Islet precursor cell (in vitro differentiated cells): ENCODE measurements at regions not wholly inside any gene's neighbourhood (a gene's known extent, or its start where the extent isn't known, plus 50 kb on each side); places are given as distances from the start of the nearest gene placed in this dataset.
"Not testable (repeated sequence)": the region's sequence is repeated elsewhere in the genome, so short reads cannot be mapped to it uniquely, and the experiment has no call there.

Experiments
- DNase-seq: peaks from one replicate; pipeline ENCODE4 v3.0.0-alpha.2; 2018

DNA sequence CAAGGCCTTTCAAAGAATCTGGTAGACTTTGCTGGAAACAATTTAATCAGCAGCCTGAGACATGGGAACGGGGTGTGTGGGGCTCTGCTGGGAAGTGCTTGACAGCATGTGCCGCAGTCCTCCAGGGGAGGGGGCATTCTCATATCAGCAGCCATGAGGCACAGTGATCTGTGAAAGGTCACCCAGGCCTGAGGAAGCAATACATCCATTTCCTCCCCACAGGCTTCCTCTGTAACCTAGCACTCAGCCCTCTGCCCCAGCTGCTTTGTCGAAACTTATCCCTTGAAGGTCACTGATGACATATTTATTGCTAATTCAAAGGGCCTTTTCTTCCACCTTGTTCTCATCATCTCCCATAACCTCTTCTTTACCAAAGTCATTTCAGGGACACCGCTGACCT, 103.3 kb downstream of the TNFAIP3 start:
- no peak for DNase-seq

DNA sequence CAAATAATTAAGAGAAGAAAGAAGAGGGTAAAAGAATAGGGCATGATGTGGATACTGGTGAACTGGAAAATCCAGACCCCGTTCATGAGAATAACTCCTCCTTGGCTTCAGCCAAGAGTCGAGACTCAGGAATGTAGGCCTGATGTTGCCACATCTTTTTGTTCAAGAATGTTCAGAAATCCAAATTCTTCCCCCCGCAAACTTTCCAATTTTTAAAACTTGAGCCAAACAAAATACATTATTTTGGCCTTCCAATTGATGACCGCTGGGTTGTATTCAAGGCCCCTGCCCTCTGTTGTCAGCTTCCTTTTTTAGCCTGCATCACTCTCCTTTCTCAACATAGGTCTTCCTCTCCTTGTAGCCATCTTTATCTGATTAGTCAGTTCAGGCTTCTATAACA, 106.1 kb downstream of the TNFAIP3 start:
- DNase-seq: no peak

DNA sequence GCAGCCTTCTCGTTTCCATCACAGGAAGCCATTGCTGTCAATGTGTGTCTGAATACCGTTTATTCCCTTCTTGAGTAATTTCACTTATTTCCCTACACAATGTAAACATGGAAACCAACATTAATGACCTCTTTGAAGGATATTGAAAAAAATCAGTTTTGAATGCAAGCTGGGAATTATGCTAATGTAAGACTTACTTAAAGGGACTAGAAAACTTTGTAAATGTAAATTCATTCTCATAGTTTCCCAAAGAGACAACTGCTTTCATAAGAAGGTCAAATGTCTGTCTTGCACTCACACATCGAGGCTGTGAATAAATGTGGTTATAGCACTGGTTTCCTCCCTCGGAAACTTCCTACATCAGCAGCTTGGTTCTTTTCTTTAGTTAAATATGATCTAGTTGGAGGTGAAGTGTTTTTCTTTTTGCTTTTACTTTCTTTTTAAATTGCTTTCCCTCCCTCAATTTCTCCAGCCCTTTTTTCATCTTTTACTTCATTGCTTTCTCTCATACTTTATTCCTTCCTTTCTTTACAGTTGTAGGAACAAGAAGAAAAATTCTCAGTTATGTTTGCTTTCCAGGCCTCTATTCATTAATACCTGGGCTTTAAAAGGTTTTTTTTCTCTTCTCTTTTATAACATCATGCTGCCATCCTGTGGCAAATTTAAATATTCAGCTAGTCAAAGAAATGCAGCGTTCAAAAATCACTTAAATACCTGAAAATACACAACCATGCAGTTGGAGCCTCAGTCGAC, 108.3 kb downstream of the TNFAIP3 start:
- no peak for DNase-seq

DNA sequence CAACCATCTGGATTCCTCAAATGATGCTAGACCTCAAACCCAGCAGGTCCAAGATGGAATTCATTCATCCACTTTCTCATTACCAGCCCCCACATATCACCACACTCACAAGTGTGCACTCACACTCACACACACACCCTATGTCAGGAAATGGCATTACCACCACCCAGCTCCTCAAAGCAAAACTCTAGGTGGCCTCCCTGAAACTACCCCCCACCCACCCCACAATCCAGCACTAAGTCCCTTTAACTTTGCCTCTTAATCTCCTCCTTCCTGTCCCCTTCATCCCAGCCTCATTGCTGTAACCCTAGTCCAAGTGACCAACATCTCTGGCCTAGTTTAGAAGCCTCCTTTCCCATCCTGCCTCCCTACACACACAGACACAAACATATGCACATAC, 109.4 kb downstream of the TNFAIP3 start:
- no peak for DNase-seq

DNA sequence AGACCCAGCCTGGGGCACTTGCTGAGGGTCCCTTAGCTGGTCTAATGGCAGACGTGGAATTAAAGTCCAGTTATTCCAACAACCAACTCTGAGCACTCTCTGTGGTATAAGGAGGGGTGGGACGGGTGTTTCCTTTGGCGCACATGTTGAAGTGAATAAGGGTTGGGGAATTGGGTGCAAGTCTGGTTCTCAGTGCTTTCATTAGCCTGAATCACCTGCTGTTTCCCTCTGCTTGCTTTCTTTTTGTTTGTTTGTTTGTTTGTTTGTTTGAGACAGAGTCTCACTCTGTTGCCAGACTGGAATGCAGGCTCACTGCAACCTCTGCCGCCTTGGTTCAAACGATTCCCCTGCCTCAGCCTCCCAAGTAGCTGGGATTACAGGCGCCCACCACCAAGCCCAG, 110.1 kb downstream of the TNFAIP3 start:
- DNase-seq: peak; percentile 58

DNA sequence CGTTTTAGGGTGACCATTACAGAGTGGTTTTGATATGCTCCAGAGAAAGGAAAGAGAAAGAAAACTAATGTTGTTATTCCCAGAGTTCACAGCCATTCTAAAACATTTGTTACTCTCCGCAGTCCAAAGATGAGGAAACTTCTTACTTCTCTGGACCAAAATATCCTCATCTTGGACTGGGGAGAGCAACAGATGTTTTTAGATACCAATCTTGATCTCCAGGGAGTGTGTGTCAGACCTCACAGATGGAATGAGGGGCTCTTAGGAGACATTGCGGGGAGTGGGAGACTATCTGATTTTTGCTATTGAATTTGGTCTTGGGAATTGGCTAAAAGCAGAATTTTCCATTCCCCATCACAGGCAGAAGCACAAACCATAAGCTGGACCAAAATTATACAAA, 110.8 kb downstream of the TNFAIP3 start:
- DNase-seq: no peak

DNA sequence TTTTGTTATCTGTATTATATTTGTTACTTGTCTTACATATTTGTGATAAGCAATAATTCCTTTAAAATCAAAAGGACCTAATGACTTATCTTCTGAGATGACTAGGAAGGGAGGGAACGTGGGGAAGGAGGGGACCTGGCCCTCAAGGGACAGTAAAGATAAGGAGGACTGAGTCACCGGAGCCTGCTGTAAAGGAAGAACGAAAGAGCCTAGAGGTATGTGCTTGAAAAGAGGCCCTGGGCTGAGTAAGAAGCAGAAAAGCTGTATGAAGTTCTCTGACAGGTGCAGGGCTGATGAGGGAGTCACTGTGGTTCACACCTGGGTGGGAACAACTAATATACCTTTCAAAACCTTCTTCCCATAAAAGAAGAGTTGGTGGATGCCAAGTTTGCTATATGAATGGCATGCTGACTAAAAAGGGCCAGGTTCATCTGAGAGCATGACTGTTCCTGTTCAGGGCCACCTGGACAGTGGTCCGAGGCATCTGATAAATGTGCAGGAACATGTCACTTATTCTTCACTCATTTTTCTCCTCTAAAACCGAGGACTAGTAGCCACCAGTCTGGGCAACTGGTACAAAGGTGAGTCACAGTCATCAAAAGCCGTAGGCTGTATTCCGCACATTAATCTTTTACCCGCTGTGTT, 111.3 kb downstream of the TNFAIP3 start:
- peak; percentile 86 for DNase-seq

DNA sequence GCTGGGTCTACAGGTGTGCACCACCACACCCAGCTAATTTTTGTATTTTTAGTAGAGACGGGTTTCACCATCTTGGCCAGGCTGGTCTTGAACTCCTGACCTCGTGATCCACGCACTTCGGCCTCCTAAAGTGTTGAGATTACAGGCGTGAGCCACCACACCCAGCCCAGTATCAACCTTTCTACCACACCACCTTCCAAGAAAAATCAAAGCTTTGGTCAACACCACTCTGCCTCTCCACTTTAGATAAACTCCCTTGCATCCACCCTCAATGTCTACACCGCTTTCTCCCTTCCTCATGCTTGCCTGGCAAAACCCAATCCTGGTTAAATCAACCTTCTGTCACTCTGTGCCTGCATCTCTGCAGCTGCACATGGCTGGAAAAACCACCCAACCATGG, 112.2 kb downstream of the TNFAIP3 start:
- not testable (repeated sequence) for DNase-seq

DNA sequence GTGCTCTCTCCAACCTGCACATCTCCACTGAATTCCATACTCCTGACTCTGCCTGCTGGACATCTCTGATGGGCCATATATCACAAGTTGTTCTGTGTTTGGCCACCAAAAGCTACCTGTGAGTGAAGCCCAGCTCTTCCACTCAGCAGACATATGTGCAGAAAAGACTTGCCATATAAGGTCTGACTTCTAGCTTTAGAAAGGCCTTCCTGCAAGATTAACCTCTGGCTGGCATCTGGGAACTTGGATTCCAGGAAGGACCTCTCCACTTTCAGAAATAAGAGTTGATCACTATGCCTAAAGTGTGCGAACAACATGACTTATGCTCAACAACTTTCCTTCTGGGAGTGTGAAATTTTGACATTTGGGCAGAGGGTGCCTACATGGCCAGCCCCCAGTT, 113.7 kb downstream of the TNFAIP3 start:
- peak; percentile 71 for DNase-seq

DNA sequence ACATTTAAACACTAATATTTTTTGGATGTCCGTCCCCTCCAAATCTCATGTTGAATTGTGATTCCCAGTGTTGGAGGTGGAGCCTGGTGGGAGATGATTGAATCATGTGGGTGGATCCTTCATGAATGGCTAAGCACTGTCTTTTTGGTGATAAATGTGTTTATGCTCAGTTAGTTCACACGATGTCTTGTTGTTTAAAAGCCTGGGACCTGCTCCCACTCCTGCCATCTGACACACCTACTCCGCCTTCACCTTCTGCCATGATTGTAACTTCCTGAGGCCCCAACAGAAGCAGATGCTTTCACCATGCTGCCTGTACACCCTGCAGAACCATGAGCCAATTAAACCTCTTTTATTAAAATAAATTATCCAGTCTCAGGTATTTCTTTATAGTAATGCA, 114.7 kb downstream of the TNFAIP3 start:
- DNase-seq: no peak

DNA sequence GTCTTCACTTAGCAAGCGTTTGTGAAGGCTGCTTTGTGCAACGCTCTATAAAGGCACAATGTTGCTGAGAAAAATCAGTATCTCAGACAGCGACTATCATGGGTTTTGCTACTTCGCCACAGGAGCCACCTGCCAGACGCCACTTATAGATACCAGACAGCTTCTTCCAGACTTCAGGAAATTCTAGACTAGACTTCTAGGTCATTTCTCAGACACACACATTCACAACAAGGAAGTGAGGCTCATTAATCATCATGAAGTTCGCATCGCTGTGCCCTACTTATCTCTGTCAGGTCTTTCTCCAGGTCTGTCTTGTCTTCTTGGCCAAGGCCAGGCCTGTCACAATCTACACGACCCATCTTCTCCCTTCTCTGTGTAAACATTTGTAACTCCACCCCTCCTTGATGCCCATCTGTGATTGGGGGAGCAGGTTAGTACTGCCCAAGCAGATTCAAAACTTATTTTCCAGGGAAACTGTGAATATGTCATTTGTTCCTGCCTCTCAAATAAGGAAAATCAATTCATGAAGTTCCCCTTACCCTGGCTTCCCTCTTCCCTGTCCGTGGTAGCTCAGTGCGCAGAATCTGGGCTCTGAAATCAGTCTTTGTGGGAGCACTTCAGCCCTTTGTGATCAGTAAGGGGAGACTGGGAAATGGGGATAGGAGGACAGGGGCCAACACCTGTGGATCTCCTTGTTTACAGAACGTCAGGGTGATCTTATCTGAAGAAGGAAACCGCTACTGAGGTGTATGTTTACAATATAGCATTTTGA, 115.5 kb downstream of the TNFAIP3 start:
- DNase-seq: peak; percentile 85

DNA sequence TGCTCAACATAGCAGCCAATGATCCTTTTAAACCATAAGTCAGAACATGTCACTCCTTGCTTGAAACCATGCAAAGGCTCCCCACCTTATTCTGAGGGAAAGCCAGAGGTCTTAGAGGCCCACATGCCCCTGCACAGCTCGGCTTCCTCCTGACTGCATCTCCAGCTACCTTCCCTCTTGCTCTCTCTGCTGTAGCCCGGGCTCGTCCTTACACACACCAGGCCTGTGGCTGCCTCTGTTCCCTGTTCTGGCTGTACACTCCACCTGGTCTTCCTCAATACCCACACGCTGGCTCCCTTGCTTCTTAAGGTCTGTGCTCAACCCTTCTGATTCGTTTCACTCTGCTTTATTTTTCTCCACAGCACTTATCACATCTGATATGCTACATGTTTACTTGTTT, 116.2 kb downstream of the TNFAIP3 start:
- no peak for DNase-seq

DNA sequence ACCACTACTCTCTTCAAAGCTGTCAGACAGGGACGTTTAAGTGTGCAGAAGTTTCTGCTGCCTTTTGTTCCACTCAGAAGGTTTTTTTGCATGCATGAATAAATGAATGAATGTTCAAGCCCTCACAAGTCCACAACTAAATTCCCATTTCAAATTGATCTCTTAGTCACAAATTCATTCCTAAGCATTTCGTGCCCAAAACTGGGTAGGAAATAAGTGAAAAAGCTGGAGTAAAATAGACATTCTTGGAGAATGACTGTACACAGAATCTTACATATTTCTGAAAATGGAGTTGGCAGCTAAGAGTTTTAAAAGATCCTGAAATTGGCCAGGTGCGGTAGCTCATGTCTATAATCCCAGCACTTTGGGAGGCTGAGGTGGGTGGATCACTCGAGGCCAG, 117.6 kb downstream of the PERP start:
- no peak for DNase-seq

DNA sequence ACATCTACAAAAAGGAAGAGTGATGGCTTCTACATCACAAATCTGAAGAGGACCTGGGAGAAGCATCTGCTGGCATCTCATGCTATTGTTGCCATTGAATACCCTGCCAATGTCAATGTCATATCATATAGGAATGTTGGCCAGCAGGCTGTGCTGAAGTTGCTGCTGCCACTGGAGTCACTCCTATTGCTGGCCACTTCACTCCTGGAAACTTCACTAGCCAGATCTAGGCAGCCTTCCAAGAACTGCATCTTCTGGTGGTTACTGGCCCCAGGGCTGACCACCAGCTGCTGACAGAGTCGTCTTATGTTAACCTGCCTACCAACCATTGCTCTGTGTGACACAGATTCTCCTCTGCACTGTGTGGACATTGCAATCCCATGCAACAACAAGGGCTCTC, 111.8 kb downstream of the PERP start:
- no peak for DNase-seq

DNA sequence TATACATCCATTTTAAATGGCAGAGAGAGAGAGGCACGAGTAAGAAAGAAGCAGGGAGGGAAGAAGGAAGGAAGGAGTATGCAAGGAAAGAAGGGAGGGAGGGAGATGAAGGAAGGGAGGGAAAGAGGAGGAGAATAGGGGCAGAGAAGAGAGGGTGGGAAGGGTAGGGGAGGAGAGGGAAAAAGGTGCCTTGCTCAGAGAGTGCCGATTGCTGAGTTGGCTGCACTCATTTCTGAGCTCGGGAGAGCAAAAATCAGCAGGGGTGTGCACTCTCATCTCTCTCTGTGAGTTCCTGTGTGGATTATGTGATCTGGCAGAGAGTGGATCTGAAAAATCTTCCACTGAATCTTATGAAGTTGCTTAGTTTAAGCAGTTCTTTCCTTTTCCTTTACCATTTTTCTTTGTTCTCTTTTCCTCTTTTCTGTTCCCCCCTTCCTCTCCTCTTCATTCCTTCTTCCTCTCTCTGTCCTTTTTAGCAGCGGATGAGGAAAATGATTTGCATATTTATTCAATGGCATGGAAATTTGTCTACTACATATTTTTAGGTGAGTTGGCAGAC, 108.7 kb downstream of the PERP start:
- DNase-seq: no peak

DNA sequence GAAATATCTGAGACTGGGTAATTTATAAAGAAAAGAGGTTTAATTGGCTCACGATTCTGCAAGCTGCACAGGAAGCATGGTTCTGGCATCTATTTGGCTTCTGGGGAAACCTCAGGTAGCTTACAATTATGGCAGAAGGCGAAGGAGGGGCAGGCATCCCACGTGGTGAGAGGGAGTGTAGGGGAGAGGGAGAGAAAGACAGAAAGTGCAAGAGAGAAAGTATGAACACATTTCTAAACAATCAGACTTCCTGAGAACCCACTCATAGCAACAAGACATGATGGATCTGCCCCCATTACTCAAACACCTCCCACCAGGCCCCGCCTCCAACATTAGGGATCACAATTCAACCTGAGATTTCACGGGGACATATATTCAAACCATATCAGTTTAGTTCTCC, 107.4 kb downstream of the PERP start:
- no peak for DNase-seq

DNA sequence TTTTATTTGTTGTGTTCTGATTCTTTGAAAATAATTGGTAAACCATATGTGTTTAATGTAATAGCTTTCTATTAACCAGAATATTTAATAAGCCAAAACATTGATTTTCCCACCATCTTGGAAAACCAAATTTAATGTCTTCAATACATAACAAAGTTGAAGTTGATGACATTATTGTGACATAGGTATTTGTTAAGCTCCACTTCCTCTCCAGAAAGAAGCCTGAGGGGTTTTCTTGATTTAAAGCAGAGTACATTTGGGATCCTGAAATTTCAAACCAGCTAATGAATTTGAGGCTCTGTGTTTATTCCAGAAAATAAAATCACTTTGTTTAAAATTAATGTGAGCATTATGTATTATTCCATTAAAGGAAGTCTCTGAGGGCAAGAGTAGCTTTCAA, 106.3 kb downstream of the PERP start:
- no peak for DNase-seq

DNA sequence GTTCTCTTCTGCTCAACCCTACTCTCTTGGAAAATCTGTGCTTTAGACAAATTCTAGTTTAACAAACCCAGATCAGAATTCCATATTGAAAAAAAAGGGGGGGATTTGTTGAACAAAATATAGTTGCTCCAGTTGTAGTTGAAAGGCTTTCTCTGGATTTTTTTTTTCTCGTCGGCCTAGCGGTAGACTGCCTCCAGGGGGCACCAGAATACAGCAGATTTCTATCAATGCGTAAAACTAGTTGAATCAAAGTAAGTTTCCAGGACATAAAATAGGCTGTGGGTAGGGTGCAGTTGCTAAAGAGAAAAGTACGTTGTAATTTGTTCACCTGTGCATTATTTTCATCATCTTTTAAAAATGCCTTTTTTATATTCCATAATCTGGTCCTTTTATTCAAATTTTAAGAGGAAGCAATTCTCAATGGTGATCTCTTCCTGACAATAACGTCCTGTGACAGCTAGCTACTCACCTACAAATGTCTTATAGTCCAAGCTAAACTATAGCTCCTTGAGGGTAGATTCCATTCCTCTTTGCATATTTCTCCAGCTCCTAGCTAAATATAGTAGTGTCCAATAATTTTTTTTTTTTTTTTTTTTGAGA, 105.4 kb downstream of the PERP start:
- DNase-seq: no peak

DNA sequence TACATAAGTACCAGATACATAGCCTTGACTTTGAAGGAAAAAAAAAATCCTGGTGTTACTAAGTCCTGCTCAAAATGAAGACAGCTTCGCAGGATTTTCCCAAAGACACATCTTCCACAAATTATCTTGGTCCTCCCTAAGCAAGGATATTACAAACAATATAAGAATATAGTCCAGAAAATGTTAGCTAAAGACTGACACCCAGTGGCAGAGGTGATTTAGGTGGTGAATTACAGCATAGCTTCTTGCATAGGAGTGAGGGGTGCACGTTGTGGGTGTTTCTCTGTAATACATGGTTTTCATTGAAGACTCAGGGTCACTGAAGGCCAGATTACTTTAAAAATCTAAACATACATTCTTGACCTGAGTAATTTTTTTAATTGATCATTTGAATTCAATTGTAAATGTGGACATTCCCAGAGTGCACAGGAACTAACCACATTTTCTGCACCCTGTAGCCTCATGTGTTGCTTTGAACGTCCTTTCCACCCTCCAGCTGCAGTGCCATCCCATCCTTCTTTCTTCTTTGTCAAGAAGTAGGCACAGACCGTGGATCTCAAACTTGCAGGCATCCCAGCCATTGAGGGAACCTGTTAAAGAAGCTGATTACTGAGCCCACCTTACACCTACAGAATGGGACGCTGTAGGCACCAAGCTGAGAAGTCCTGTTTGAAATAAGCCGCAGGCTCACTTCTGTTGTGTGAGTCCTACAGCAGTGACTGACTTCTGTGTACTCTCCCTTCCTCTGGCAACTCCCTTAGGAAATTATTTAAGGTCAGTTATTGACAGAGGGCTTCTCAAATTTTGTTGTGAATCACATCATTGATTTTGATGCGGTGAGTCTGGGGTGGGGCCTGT, 102.6 kb downstream of the PERP start:
- DNase-seq: no peak

DNA sequence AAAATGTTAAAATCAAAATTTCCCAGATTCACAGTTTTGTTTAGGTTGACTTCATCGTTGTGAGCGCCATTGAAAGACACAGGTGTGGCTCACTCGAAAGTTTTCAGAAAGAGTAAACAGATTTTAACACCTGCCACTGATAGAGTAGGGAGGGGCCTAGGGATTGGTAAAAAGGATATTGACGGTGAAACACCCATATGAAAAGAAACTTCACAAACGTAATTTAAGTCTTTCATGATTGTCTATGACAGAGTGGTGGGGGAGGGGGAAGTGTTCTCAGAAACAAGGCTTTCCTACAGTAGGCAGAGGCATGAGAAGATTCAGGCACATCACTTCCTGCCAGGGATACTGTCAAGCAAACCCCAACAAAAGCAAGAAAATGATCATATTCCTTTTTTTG, 101.4 kb downstream of the PERP start:
- no peak for DNase-seq

DNA sequence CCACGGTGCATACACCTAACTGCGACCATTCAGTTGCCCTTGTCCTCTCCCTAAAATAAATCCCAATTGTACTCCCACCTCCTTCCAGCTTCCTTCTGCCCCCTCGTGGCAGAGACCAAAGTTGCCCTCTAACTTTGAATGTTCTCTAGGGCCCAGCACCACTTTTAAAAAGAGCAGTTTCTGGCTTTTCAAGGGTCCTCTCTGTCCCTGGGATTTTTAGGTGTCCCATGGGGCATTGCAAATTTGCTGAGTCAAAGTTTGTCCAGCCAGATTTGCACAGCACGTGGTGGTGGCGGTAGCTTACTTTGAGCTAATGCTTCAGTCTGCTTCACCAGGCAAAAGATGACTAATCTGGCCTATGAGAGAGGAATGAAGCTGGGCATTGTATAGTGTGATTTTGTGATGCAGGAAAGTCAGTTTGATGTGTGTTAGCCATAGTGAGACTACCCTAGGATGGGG, 100.2 kb downstream of the PERP start:
- DNase-seq: peak; percentile 77

DNA sequence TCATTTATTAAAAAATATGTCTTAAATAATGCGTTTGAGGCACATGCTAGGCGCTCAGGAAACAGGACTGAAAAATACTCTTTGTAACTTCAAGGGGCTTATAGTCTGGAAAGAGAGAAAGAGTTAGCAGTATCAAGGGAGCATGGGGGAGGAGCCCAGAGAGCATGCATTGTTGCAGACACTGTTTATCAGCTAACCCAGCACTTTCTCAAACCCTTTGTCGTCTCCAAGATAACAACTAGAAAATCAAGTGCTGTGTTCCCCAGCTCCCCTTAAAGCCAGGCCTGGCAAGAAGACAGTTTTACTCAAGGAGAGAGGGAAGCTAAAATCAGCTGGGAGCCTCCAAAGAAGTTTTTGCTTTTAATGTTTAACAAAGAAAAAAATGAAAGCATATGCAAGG, 98.4 kb downstream of the PERP start:
- DNase-seq: no peak
